GM12878 (cell line): ENCODE measurements at regions not wholly inside any gene's neighbourhood (a gene's known extent, or its start where the extent isn't known, plus 50 kb on each side); places are given as distances from the start of the nearest gene placed in this dataset.

Experiments
- ATAC-seq: fragments of 200-7000 bp; cut with Tn5 transposase; 3 replicates; pipeline ENCODE4 v1.9.1; 2020; ENCODE audit warnings: mild to moderate bottlenecking, moderate library complexity
- BruUV-seq: library from RNA; stranded (reverse); fragments of 400-500 nt; replicated peaks from 2 replicates; lab custom pipeline; 2021; lab: Mats Ljungman, UMichigan
- CTCF ChIA-PET: fragments of 300-600 bp; sonication (Branson Sonifier 250); formaldehyde crosslinking; extraction: SDS; loops from one replicate; lab custom pipeline; 2021; ENCODE audit warnings: inconsistent platforms; lab: Yijun Ruan, JAX
- POLR2A ChIA-PET: fragments of 350-600 bp; formaldehyde crosslinking; extraction: SDS; loops from one replicate; lab custom pipeline; 2021; ENCODE audit warnings: inconsistent platforms; lab: Charles Lee
- RAD21 ChIA-PET: fragments of 300-600 bp; sonication (Branson Sonifier 250); formaldehyde crosslinking; loops from one replicate; lab custom pipeline; 2023; ENCODE audit warnings: antibody characterized with exemption; ENCODE audit not compliant: unreplicated experiment; lab: Charles Lee
- SMC1A ChIA-PET: fragments of 300-600 bp; sonication (Branson Sonifier 250); formaldehyde crosslinking; loops from one replicate; lab custom pipeline; 2023; ENCODE audit not compliant: unreplicated experiment, uncharacterized antibody; lab: Charles Lee
- DNase-seq: peaks from one replicate; pipeline ENCODE4 v3.0.0-alpha.2; 2011; ENCODE audit warnings: low read depth, low spot score
- FAIRE-seq: peaks from 3 replicates; lab custom pipeline; 2011; peaks lifted over from hg19 to GRCh38; lab: Jason Lieb, UNC
- H2AFZ ChIP-seq: 2 replicates; pipeline ENCODE4 v1.6.0; 2011; ENCODE audit warnings: low read depth, low read length, control low read depth; ENCODE audit not compliant: control insufficient read depth
- H3K27ac ChIP-seq: 2 replicates; pipeline ENCODE4 v1.5.1; 2011; ENCODE audit warnings: control low read depth; ENCODE audit not compliant: control insufficient read depth, insufficient read depth
- H3K27me3 ChIP-seq, 2 experiments: replicated peaks in 1 of 2; 2 replicates each; pipeline versions ENCODE4 v1.6.0 to v1.6.1; 2011; ENCODE audit warnings: low read length in 1 of 2; ENCODE audit not compliant: control insufficient read depth in 2 of 2, insufficient read depth in 2 of 2
- H3K36me3 ChIP-seq, 2 experiments: 2 replicates each; pipeline ENCODE4 v1.5.1; 2011; ENCODE audit warnings: low read length in 1 of 2; ENCODE audit not compliant: control insufficient read depth in 2 of 2, insufficient read depth in 2 of 2
- H3K4me1 ChIP-seq: 2 replicates; pipeline ENCODE4 v1.6.1; 2011; ENCODE audit warnings: mild to moderate bottlenecking, low read length, moderate library complexity, mixed read lengths; ENCODE audit not compliant: control insufficient read depth, insufficient read depth
- H3K4me2 ChIP-seq: 2 replicates; pipeline ENCODE4 v1.6.0; 2011; ENCODE audit warnings: control low read depth; ENCODE audit not compliant: control insufficient read depth, insufficient read depth
- H3K4me3 ChIP-seq: fragments of 200-600 bp; sonication (generic); 2 replicates; pipeline ENCODE4 v1.5.1; 2016
- H3K79me2 ChIP-seq: 2 replicates; pipeline ENCODE4 v1.6.0; 2011; ENCODE audit warnings: low read length; ENCODE audit not compliant: control insufficient read depth, insufficient read depth
- H3K9ac ChIP-seq: 2 replicates; pipeline ENCODE4 v1.8.0; 2011; ENCODE audit warnings: low read length, control low read depth, mixed read lengths; ENCODE audit not compliant: control insufficient read depth, insufficient read depth
- H3K9me3 ChIP-seq: replicated peaks from 3 replicates; pipeline ENCODE4 v1.5.1; 2011; ENCODE audit warnings: mild to moderate bottlenecking, low read length; ENCODE audit not compliant: control insufficient read depth, insufficient read depth
- H4K20me1 ChIP-seq: 2 replicates; pipeline ENCODE4 v1.6.0; 2011; ENCODE audit not compliant: control insufficient read depth, insufficient read depth
- BMI1 ChIP-seq: fragments of 450-650 bp; IDR thresholded peaks from 2 replicates; pipeline ENCODE4 v1.6.1; 2016; ENCODE audit warnings: mild to moderate bottlenecking, moderate library complexity, borderline replicate concordance
- CREB1 ChIP-seq: IDR thresholded peaks from 2 replicates; pipeline ENCODE4 v1.6.1; 2012; ENCODE audit warnings: low read depth, mild to moderate bottlenecking, inconsistent platforms
- ELK1 ChIP-seq: IDR thresholded peaks from 2 replicates; pipeline ENCODE4 v1.6.1; 2012; ENCODE audit warnings: low read depth, low read length, improper control_type of control experiment
- ESRRA ChIP-seq: IDR thresholded peaks from 2 replicates; pipeline ENCODE4 v1.6.1; 2012; ENCODE audit warnings: mild to moderate bottlenecking, low read length, improper control_type of control experiment
- NR2F1 ChIP-seq: fragments of 450-650 bp; conservative IDR thresholded peaks from 2 replicates; pipeline ENCODE4 v1.6.1; 2017; ENCODE audit warnings: mild to moderate bottlenecking
- NRF1 ChIP-seq: conservative IDR thresholded peaks from 2 replicates; pipeline ENCODE4 v1.6.1; 2011; ENCODE audit warnings: mild to moderate bottlenecking, low read depth, low read length, improper control_type of control experiment
- PBX3 ChIP-seq: IDR thresholded peaks from 2 replicates; pipeline ENCODE4 v1.6.1; 2011; ENCODE audit warnings: mild to moderate bottlenecking, low read depth, low read length, moderate library complexity; ENCODE audit not compliant: insufficient replicate concordance
- RELB ChIP-seq: fragments of 450-650 bp; IDR thresholded peaks from 2 replicates; pipeline ENCODE4 v1.6.1; 2017; ENCODE audit warnings: low read depth, mild to moderate bottlenecking, moderate library complexity
- SIN3A ChIP-seq: IDR thresholded peaks from 2 replicates; pipeline ENCODE4 v1.6.1; 2012; ENCODE audit warnings: low read depth, low read length, improper control_type of control experiment
- STAT1 ChIP-seq: fragments of 450-650 bp; conservative IDR thresholded peaks from 2 replicates; pipeline ENCODE4 v1.6.1; 2014; ENCODE audit warnings: antibody characterized with exemption, mild to moderate bottlenecking
- ZSCAN29 ChIP-seq: fragments of 450-650 bp; IDR thresholded peaks from 2 replicates; pipeline ENCODE4 v1.6.1; 2017; ENCODE audit warnings: mild to moderate bottlenecking, moderate library complexity
- ZZZ3 ChIP-seq: IDR thresholded peaks from 2 replicates; pipeline ENCODE4 v1.6.1; 2011; ENCODE audit warnings: low read depth; ENCODE audit not compliant: control insufficient read depth, insufficient read length
- WGBS: methylation state at CpG from one replicate; pipeline ENCODE4 v1.1.6; 2016; ENCODE audit warnings: low lambda C conversion rate; ENCODE audit not compliant: insufficient replicate concordance, insufficient coverage; ENCODE audit errors: missing lambda C conversion rate; 5-methylcytosine and 5-hydroxymethylcytosine counted together
- in situ Hi-C: fragments of 300-500 bp; cut with MboI; formaldehyde crosslinking; loops from 9 replicates; pipeline ENCODE4 v1.14.3; 2018; ENCODE audit warnings: mixed read lengths
- intact Hi-C: fragments of 100-400 bp; cut with micrococcal nuclease; formaldehyde crosslinking; loops from one replicate; pipeline ENCODE4 v1.14.2; 2022; ENCODE audit not compliant: unreplicated experiment

GRCh38 chr14:80074900-80075574 is 136.3 kb downstream of the DIO2 start:
- FAIRE-seq (no peak), DNase-seq (no peak), ATAC-seq (no peak)
- Histone ChIP-seq H3K9ac (no peak overlapping the region), H2AFZ (no peak overlapping the region), H3K4me1 (no peaks in the 10 kb centered on the region), H3K4me3 (no peak overlapping the region), H3K79me2 (no peaks in the 10 kb centered on the region), H3K4me2 (no peak overlapping the region), H3K27me3 (no peaks in the 10 kb centered on the region), H3K27ac (no peak overlapping the region), H3K36me3 (no peaks in the 10 kb centered on the region), H3K9me3 (no peaks in the 10 kb centered on the region), H4K20me1 (no peaks in the 10 kb centered on the region)
- no TSS peak for BruUV-seq
- RAD21 ChIA-PET: no interaction called here
- WGBS: 55% methylated on average over 2 of the region's 2 CpGs
- POLR2A ChIA-PET: no interaction called here
- TF ChIP-seq NRF1: no peak
- no peak for TF ChIP-seq NR2F1
- no peak for TF ChIP-seq BMI1
- TF ChIP-seq CREB1: no peak
- no peak for TF ChIP-seq ESRRA
- TF ChIP-seq ZZZ3: no peak
- intact Hi-C loops: no loop called here
- SMC1A ChIA-PET: no interaction called here
- CTCF ChIA-PET: interaction anchor here (1.4 kb wide), 1 partner anchor 19 kb away, joined by 3 read pairs; no protein-coding TSS in a partner anchor
- in situ Hi-C loops: no loop called here

GRCh38 chr14:80059041-80059440 is 152.3 kb downstream of the DIO2 start:
- Histone ChIP-seq H4K20me1 (no peaks in the 10 kb centered on the region), H3K9me3 (no peaks in the 10 kb centered on the region), H3K9ac (no peak overlapping the region), H3K4me3 (no peak overlapping the region), H2AFZ (no peak overlapping the region), H3K27me3 (no peaks in the 10 kb centered on the region), H3K4me2 (no peak overlapping the region), H3K4me1 (no peaks in the 10 kb centered on the region), H3K79me2 (no peaks in the 10 kb centered on the region), H3K27ac (no peak overlapping the region), H3K36me3 (no peaks in the 10 kb centered on the region)
- WGBS: 41% methylated on average over 2 of the region's 2 CpGs
- ATAC-seq: no peak
- DNase-seq: no peak
- no peak for FAIRE-seq
- BruUV-seq: no TSS peak
- ChIA-PET CTCF (interaction anchor here (0.9 to 1.7 kb wide), 3 partner anchors 10 to 791 kb away, joined by 3 to 7 read pairs (median 3); no protein-coding TSS in a partner anchor), SMC1A (no interaction called here), POLR2A (no interaction called here), RAD21 (no interaction called here)
- intact Hi-C loops (no loop called here), in situ Hi-C loops (loop anchor here (10.0 kb wide), 1 partner anchor 786 kb away; no protein-coding TSS in a partner anchor)
- TF ChIP-seq ZSCAN29: no peak
- no peak for TF ChIP-seq STAT1
- no peak for TF ChIP-seq SIN3A
- no peak for TF ChIP-seq ELK1
- TF ChIP-seq RELB: no peak
- TF ChIP-seq PBX3: no peak
